Smooth muscle cell (in vitro differentiated cells): ENCODE measurements at regions not wholly inside any gene's neighbourhood (a gene's known extent, or its start where the extent isn't known, plus 50 kb on each side); places are given as distances from the start of the nearest gene placed in this dataset.

Experiments used
- DNase-seq: peaks from one replicate; lab custom pipeline; 2025; ENCODE audit not compliant: unreplicated experiment; lab: John Stamatoyannopoulos, UW
- H2AFZ ChIP-seq: fragments of 200-600 bp; sonication (generic); 2 replicates; pipeline ENCODE4 v1.6.0; 2016; ENCODE audit warnings: antibody characterized with exemption, low read depth, mild to moderate bottlenecking
- H3F3A ChIP-seq: fragments of 200-600 bp; sonication (generic); 2 replicates; pipeline ENCODE4 v1.6.0; 2017; ENCODE audit warnings: antibody characterized with exemption, low read depth
- H3K27ac ChIP-seq: fragments of 200-600 bp; sonication (generic); 2 replicates; pipeline ENCODE4 v1.5.1; 2016; ENCODE audit warnings: low read depth, mild to moderate bottlenecking
- H3K27me3 ChIP-seq: fragments of 200-600 bp; sonication (generic); 2 replicates; pipeline ENCODE4 v1.6.1; 2016; ENCODE audit warnings: low read depth, mild to moderate bottlenecking
- H3K36me3 ChIP-seq: fragments of 200-600 bp; sonication (generic); 2 replicates; pipeline ENCODE4 v1.5.1; 2016; ENCODE audit warnings: low read depth
- H3K4me1 ChIP-seq: fragments of 200-600 bp; sonication (generic); 2 replicates; pipeline ENCODE4 v1.5.1; 2016; ENCODE audit warnings: low read depth
- H3K4me2 ChIP-seq: fragments of 200-600 bp; sonication (generic); 2 replicates; pipeline ENCODE4 v1.6.0; 2016; ENCODE audit warnings: mild to moderate bottlenecking
- H3K4me3 ChIP-seq: fragments of 200-600 bp; sonication (generic); 2 replicates; pipeline ENCODE4 v1.5.1; 2016; ENCODE audit warnings: mild to moderate bottlenecking
- H3K79me2 ChIP-seq: fragments of 200-600 bp; sonication (generic); 2 replicates; pipeline ENCODE4 v1.6.0; 2016; ENCODE audit warnings: low read depth, mild to moderate bottlenecking
- H3K9ac ChIP-seq: fragments of 200-600 bp; sonication (generic); 2 replicates; pipeline ENCODE4 v1.6.0; 2016; ENCODE audit warnings: low read depth
- H3K9me3 ChIP-seq: fragments of 200-600 bp; sonication (generic); replicated peaks from 2 replicates; pipeline ENCODE4 v1.5.1; 2016; ENCODE audit warnings: low read depth
- H4K20me1 ChIP-seq: fragments of 200-600 bp; sonication (generic); 2 replicates; pipeline ENCODE4 v1.6.0; 2016; ENCODE audit warnings: low read depth
- CTCF ChIP-seq: fragments of 200-600 bp; sonication (generic); IDR thresholded peaks from 2 replicates; pipeline ENCODE4 v1.5.1; 2017; ENCODE audit warnings: borderline replicate concordance, mild to moderate bottlenecking, antibody characterized with exemption; ENCODE audit not compliant: insufficient read depth, poor library complexity, severe bottlenecking
- WGBS: methylation state at CpG from one replicate; pipeline ENCODE4 v1.1.7; 2016; ENCODE audit warnings: low lambda C conversion rate; 5-methylcytosine and 5-hydroxymethylcytosine counted together

- Histone ChIP-seq H3K27ac (no peak overlapping the region), H3K9ac (no peak overlapping the region), H3K4me1 (no peaks in the 10 kb centered on the region), H3K79me2 (no peaks in the 10 kb centered on the region), H3K4me2 (no peak overlapping the region), H3K9me3 (no peaks in the 10 kb centered on the region), H3K27me3 (no peaks in the 10 kb centered on the region), H3F3A (no peaks in the 10 kb centered on the region), H4K20me1 (no peaks in the 10 kb centered on the region), H3K36me3 (no peaks in the 10 kb centered on the region), H3K4me3 (no peak overlapping the region), H2AFZ (no peak overlapping the region)
- DNase-seq, result no peak
- 76% methylated on average over 7 of the region's 7 CpGs for WGBS
- TF ChIP-seq CTCF, result no peak
Measured at GRCh38 chr14:84029720-84030119, 1500.2 kb upstream of the FLRT2 start.

GRCh38 chr14:84036840-84037239 is 1493.1 kb upstream of the FLRT2 start:
- Histone ChIP-seq H3K27ac (peak overlapping the region; percentile 34), H4K20me1 (no peaks in the 10 kb centered on the region), H3K4me3 (no peak overlapping the region), H2AFZ (no peak overlapping the region), H3K79me2 (no peaks in the 10 kb centered on the region), H3K4me1 (peaks cover 12% of the 10 kb centered on the region), H3K9ac (no peak overlapping the region), H3F3A (peaks cover 4% of the 10 kb centered on the region), H3K4me2 (peak overlapping the region; percentile 23), H3K36me3 (no peaks in the 10 kb centered on the region), H3K27me3 (no peaks in the 10 kb centered on the region), H3K9me3 (no peaks in the 10 kb centered on the region)
- 86% methylated on average over 1 of the region's 1 CpG for WGBS
- TF ChIP-seq CTCF, result no peak
- DNase-seq, result no peak

- no peaks in the 10 kb centered on the region for H3K9me3 ChIP-seq
- H3K9ac ChIP-seq, result no peak overlapping the region
- H2AFZ ChIP-seq, result no peak overlapping the region
- 85% methylated on average over 4 of the region's 4 CpGs for WGBS
- H3F3A ChIP-seq, result peaks cover 4% of the 10 kb centered on the region
- H3K4me1 ChIP-seq, result peaks cover 19% of the 10 kb centered on the region
- H3K27ac ChIP-seq, result no peak overlapping the region
- H3K4me2 ChIP-seq, result peak overlapping the region; percentile 23
- H3K4me3 ChIP-seq, result no peak overlapping the region
- no peaks in the 10 kb centered on the region for H3K79me2 ChIP-seq
- H4K20me1 ChIP-seq, result no peaks in the 10 kb centered on the region
- no peak for TF ChIP-seq CTCF
- no peaks in the 10 kb centered on the region for H3K36me3 ChIP-seq
- no peak for DNase-seq
- no peaks in the 10 kb centered on the region for H3K27me3 ChIP-seq
Measured at GRCh38 chr14:84037593-84037992, 1492.4 kb upstream of the FLRT2 start.

GRCh38 chr14:84040101-84040500 is 1489.8 kb upstream of the FLRT2 start:
- H3K4me3 ChIP-seq, result no peak overlapping the region
- no peak overlapping the region for H3K9ac ChIP-seq
- peaks cover 4% of the 10 kb centered on the region for H3F3A ChIP-seq
- H4K20me1 ChIP-seq, result no peaks in the 10 kb centered on the region
- no peak for TF ChIP-seq CTCF
- H3K27me3 ChIP-seq, result no peaks in the 10 kb centered on the region
- H3K9me3 ChIP-seq, result no peaks in the 10 kb centered on the region
- peak overlapping the region; percentile 57 for H3K27ac ChIP-seq
- no peaks in the 10 kb centered on the region for H3K79me2 ChIP-seq
- peaks cover 19% of the 10 kb centered on the region for H3K4me1 ChIP-seq
- 41% methylated on average over 3 of the region's 3 CpGs for WGBS
- no peaks in the 10 kb centered on the region for H3K36me3 ChIP-seq
- DNase-seq, result no peak
- H3K4me2 ChIP-seq, result peak overlapping the region; percentile 67
- no peak overlapping the region for H2AFZ ChIP-seq
